Left lung (tissue), 4 donors: ENCODE measurements at regions not wholly inside any gene's neighbourhood (a gene's known extent, or its start where the extent isn't known, plus 50 kb on each side); places are given as distances from the start of the nearest gene placed in this dataset.

Experiments
- ATAC-seq: fragments of 200-7000 bp; cut with Tn5 transposase; one replicate; pipeline ENCODE4 v1.9.1; 2020; ENCODE audit warnings: moderate library complexity
- DNase-seq, 4 donors: peaks; one replicate each; pipeline ENCODE4 v3.0.0-alpha.2; 2013 to 2020
- H3K27ac ChIP-seq, 2 donors: fragments of 200-600 bp; sonication (generic) in 1 of 2; one replicate each; pipeline versions ENCODE4 v1.5.0 to v1.8.0; 2020 to 2021
- H3K27me3 ChIP-seq, 2 donors: fragments of 200-600 bp; sonication (generic) in 1 of 2; one replicate each; pipeline versions ENCODE4 v1.5.0 to v1.8.0; 2020 to 2021
- H3K36me3 ChIP-seq, 2 donors: fragments of 200-600 bp; sonication (generic) in 1 of 2; one replicate each; pipeline versions ENCODE4 v1.5.0 to v1.8.0; 2020 to 2021
- H3K4me1 ChIP-seq, 2 donors: fragments of 200-600 bp; one replicate each; pipeline ENCODE4 v1.8.0; 2021
- H3K4me3 ChIP-seq, 2 donors: fragments of 200-600 bp; sonication (generic) in 1 of 2; one replicate each; pipeline versions ENCODE4 v1.5.0 to v1.8.0; 2020 to 2021; ENCODE audit warnings: mild to moderate bottlenecking in 1 of 2
- H3K9me3 ChIP-seq, 2 donors: fragments of 200-600 bp; sonication (generic) in 1 of 2; one replicate each; pipeline versions ENCODE4 v1.5.0 to v1.8.0; 2020 to 2021
- CTCF ChIP-seq, 2 donors: fragments of 200-600 bp; sonication (generic) in 1 of 2; IDR thresholded peaks; one replicate each; pipeline versions ENCODE4 v1.5.0 to v1.8.0; 2021; ENCODE audit warnings: antibody characterized with exemption in 2 of 2
- intact Hi-C, 2 donors: fragments of 100-400 bp; cut with DNase I; formaldehyde crosslinking; loops; one replicate each; pipeline versions ENCODE4 v1.11.2 to v1.14.2; 2022
- donor health status: DM: no; HTN: yes; CAD: no.
- donor health status: DM: no; HTN: no; CAD: no.

GRCh38 chr3:78277220-78277619 lies 1237.3 kb downstream of the ROBO2 start:
- no peak for DNase-seq
- intact Hi-C loops: no loop called here

GRCh38 chr3:78277801-78278200 lies 1237.9 kb downstream of the ROBO2 start:
- H3K9me3 ChIP-seq: no peaks in the 10 kb centered on the region
- H3K27ac ChIP-seq: no peak overlapping the region
- no peak for ATAC-seq
- no peak for DNase-seq
- H3K4me3 ChIP-seq: no peak overlapping the region
- no peaks in the 10 kb centered on the region for H3K4me1 ChIP-seq
- no peaks in the 10 kb centered on the region for H3K27me3 ChIP-seq
- no peak for TF ChIP-seq CTCF (IDR thresholded peaks at IDR 0.05)
- intact Hi-C loops: no loop called here
- no peaks in the 10 kb centered on the region for H3K36me3 ChIP-seq

More at GRCh38 chr3:78277220-78277619, 1237.3 kb downstream of the ROBO2 start:
- H3K4me3 ChIP-seq: no peak overlapping the region
- no peak overlapping the region for H3K27ac ChIP-seq
- H3K4me1 ChIP-seq: no peaks in the 10 kb centered on the region
- H3K9me3 ChIP-seq: no peaks in the 10 kb centered on the region
- no peak for TF ChIP-seq CTCF (IDR thresholded peaks at IDR 0.05)
- no peak for ATAC-seq
- H3K27me3 ChIP-seq: no peaks in the 10 kb centered on the region
- no peaks in the 10 kb centered on the region for H3K36me3 ChIP-seq

- no peak for DNase-seq
- TF ChIP-seq CTCF (IDR thresholded peaks at IDR 0.05): no peak
- Histone ChIP-seq H3K27me3 (no peaks in the 10 kb centered on the region), H3K9me3 (no peaks in the 10 kb centered on the region), H3K4me3 (no peak overlapping the region), H3K4me1 (no peaks in the 10 kb centered on the region), H3K27ac (no peak overlapping the region), H3K36me3 (no peaks in the 10 kb centered on the region)
- ATAC-seq: no peak
- intact Hi-C loops: no loop called here
These were observed 1239.2 kb downstream of the ROBO2 start for GRCh38 chr3:78279091-78279490.

GRCh38 chr3:78281381-78281780 lies 1241.5 kb downstream of the ROBO2 start:
- TF ChIP-seq CTCF (IDR thresholded peaks at IDR 0.05): no peak
- intact Hi-C loops: no loop called here
- DNase-seq (no peak), ATAC-seq (no peak)
- Histone ChIP-seq H3K27me3 (no peaks in the 10 kb centered on the region), H3K4me1 (no peaks in the 10 kb centered on the region), H3K27ac (no peak overlapping the region), H3K36me3 (no peaks in the 10 kb centered on the region), H3K4me3 (no peak overlapping the region), H3K9me3 (no peaks in the 10 kb centered on the region)

- Histone ChIP-seq H3K4me1 (no peaks in the 10 kb centered on the region), H3K4me3 (no peak overlapping the region), H3K27me3 (no peaks in the 10 kb centered on the region), H3K36me3 (no peaks in the 10 kb centered on the region), H3K27ac (no peak overlapping the region), H3K9me3 (no peaks in the 10 kb centered on the region)
- DNase-seq (no peak), ATAC-seq (no peak)
- no peak for TF ChIP-seq CTCF (IDR thresholded peaks at IDR 0.05)
- intact Hi-C loops: no loop called here
These were observed 1244.1 kb downstream of the ROBO2 start for GRCh38 chr3:78283994-78284393.
